GM06990 (cell line): ENCODE measurements at regions not wholly inside any gene's neighbourhood (a gene's known extent, or its start where the extent isn't known, plus 50 kb on each side); places are given as distances from the start of the nearest gene placed in this dataset.

Source experiments
- DNase-seq: peaks from one replicate; pipeline ENCODE4 v3.0.0-alpha.2; 2011; ENCODE audit not compliant: insufficient read length; ENCODE audit errors: extremely low read depth
- H3K27me3 ChIP-seq: replicated peaks from 2 replicates; pipeline ENCODE4 v1.6.0; 2011; ENCODE audit warnings: low read length; ENCODE audit not compliant: control insufficient read depth, insufficient read depth
- H3K36me3 ChIP-seq: 2 replicates; pipeline ENCODE4 v1.5.1; 2011; ENCODE audit warnings: low read length; ENCODE audit not compliant: control insufficient read depth, insufficient read depth
- H3K4me3 ChIP-seq: replicated peaks from 2 replicates; pipeline ENCODE4 v1.5.1; 2011; ENCODE audit warnings: low read depth, mild to moderate bottlenecking, control low read depth, low read length
- CTCF ChIP-seq: IDR thresholded peaks from 2 replicates; pipeline ENCODE4 v1.5.1; 2011; ENCODE audit warnings: low read length, control low read depth, mild to moderate bottlenecking, inconsistent platforms; ENCODE audit not compliant: insufficient read depth, poor library complexity, severe bottlenecking

- H3K4me3 ChIP-seq, result no peak overlapping the region
- H3K27me3 ChIP-seq, result no peaks in the 10 kb centered on the region
- no peak for DNase-seq
- no peaks in the 10 kb centered on the region for H3K36me3 ChIP-seq
- TF ChIP-seq CTCF, result no peak
Measured at GRCh38 chr2:129275706-129276105, 703.8 kb upstream of the RAB6C start.

- Histone ChIP-seq H3K4me3 (no peak overlapping the region), H3K36me3 (no peaks in the 10 kb centered on the region), H3K27me3 (no peaks in the 10 kb centered on the region)
- DNase-seq, result no peak
- no peak for TF ChIP-seq CTCF
Measured at GRCh38 chr2:129276978-129277584, 702.4 kb upstream of the RAB6C start.

GRCh38 chr2:129277585-129277981, 701.9 kb upstream of the RAB6C start:
- TF ChIP-seq CTCF, result no peak
- DNase-seq, result no peak
- no peak overlapping the region for H3K4me3 ChIP-seq
- H3K27me3 ChIP-seq, result no peaks in the 10 kb centered on the region
- no peaks in the 10 kb centered on the region for H3K36me3 ChIP-seq

GRCh38 chr2:129281791-129282530, 697.5 kb upstream of the RAB6C start:
- TF ChIP-seq CTCF, result no peak
- no peak for DNase-seq

GRCh38 chr2:129285012-129285411, 694.5 kb upstream of the RAB6C start:
- no peak for TF ChIP-seq CTCF
- DNase-seq, result no peak
- no peaks in the 10 kb centered on the region for H3K36me3 ChIP-seq

More at GRCh38 chr2:129281791-129282530, 697.5 kb upstream of the RAB6C start:
- Histone ChIP-seq H3K27me3 (no peaks in the 10 kb centered on the region), H3K4me3 (no peak overlapping the region), H3K36me3 (no peaks in the 10 kb centered on the region)

More at GRCh38 chr2:129285012-129285411, 694.5 kb upstream of the RAB6C start:
- no peaks in the 10 kb centered on the region for H3K27me3 ChIP-seq
- H3K4me3 ChIP-seq, result no peak overlapping the region
